Mammary epithelial cell (primary cell): ENCODE measurements at regions not wholly inside any gene's neighbourhood (a gene's known extent, or its start where the extent isn't known, plus 50 kb on each side); places are given as distances from the start of the nearest gene placed in this dataset.

Experiments used
- CTCF ChIP-seq, 2 donors: IDR thresholded peaks in 1 of 2; conservative IDR thresholded peaks in 1 of 2; 2 replicates each; pipeline ENCODE4 v1.5.1; 2011 to 2012; ENCODE audit warnings: inconsistent platforms in 2 of 2, low read length in 2 of 2, mild to moderate bottlenecking in 2 of 2, control low read depth in 1 of 2, low read depth in 1 of 2; ENCODE audit not compliant: insufficient read depth in 1 of 2; ENCODE audit errors: extremely low read depth in 1 of 2
- EZH2 ChIP-seq: IDR thresholded peaks from 2 replicates; pipeline ENCODE4 v1.6.1; 2012; ENCODE audit warnings: low read length, inconsistent platforms, borderline replicate concordance

GRCh38 chr13:83589814-83590213, 292.5 kb downstream of the SLITRK1 start:
- TF ChIP-seq CTCF (conservative IDR thresholded peaks at IDR 0.05 in 1 of 2, IDR thresholded peaks at IDR 0.05 in 1 of 2; ENCODE audit: extremely low read depth in 1 of 2, insufficient read depth in 1 of 2, low read depth in 1 of 2, low read length in 2 of 2), result no peak
- no peak for TF ChIP-seq EZH2
